HCT116 (cell line): ENCODE measurements at regions not wholly inside any gene's neighbourhood (a gene's known extent, or its start where the extent isn't known, plus 50 kb on each side); places are given as distances from the start of the nearest gene placed in this dataset.

Source experiments
- ATAC-seq: fragments of 200-7000 bp; cut with Tn5 transposase; 2 replicates; pipeline ENCODE4 v1.9.1; 2020; ENCODE audit warnings: mild to moderate bottlenecking, moderate library complexity
- BruUV-seq: library from RNA; stranded (reverse); fragments of 400-500 nt; replicated peaks from 2 replicates; lab custom pipeline; 2021; lab: Mats Ljungman, UMichigan
- CTCF ChIA-PET: fragments of 300-600 bp; sonication (Branson Sonifier 250); formaldehyde crosslinking; loops from one replicate; lab custom pipeline; 2021; ENCODE audit warnings: antibody characterized with exemption; lab: Charles Lee
- POLR2A ChIA-PET: fragments of 300-600, 350-600 bp; sonication (Branson Sonifier 250); formaldehyde crosslinking; loops from one replicate; lab custom pipeline; 2021; ENCODE audit warnings: antibody characterized with exemption; lab: Charles Lee
- RAD21 ChIA-PET, 2 experiments: fragments of 300-600 bp; sonication (Branson Sonifier 250); formaldehyde crosslinking; loops; one replicate each; lab custom pipeline; 2023; ENCODE audit warnings: low total read pairs in 2 of 2; ENCODE audit not compliant: uncharacterized antibody in 2 of 2, unreplicated experiment in 2 of 2, low non-redundant PET in 1 of 2; lab: Charles Lee
- DNase-seq: peaks from one replicate; pipeline ENCODE4 v3.0.0-alpha.2; 2010; ENCODE audit warnings: low read depth, low spot score
- H2AFZ ChIP-seq: fragments of 200-600 bp; shearing (Covaris generic), sonication (generic); 2 replicates; pipeline ENCODE4 v1.6.1; 2017; ENCODE audit warnings: low read depth, mixed run types, mixed read lengths, antibody characterized with exemption, low read length; ENCODE audit not compliant: poor library complexity, severe bottlenecking
- H3K27ac ChIP-seq: 2 replicates; pipeline ENCODE4 v1.5.1; 2012; ENCODE audit warnings: low read depth, low read length
- H3K27me3 ChIP-seq: fragments of 200-600 bp; sonication (generic); 2 replicates; pipeline ENCODE4 v1.6.1; 2016; ENCODE audit warnings: mixed run types, low read length, mixed read lengths; ENCODE audit not compliant: insufficient read depth
- H3K36me3 ChIP-seq, 2 experiments: fragments of 200-500 bp in 1 of 2; fragments of 200-600 bp in 1 of 2; sonication (Bioruptor generic) in 1 of 2; sonication (generic) in 1 of 2; 2 replicates each; pipeline versions ENCODE4 v1.5.1 to v1.6.1; 2014 to 2016; ENCODE audit warnings: low read length in 2 of 2, inconsistent platforms in 1 of 2, mixed read lengths in 1 of 2, mixed run types in 1 of 2; ENCODE audit not compliant: insufficient read depth in 2 of 2, control insufficient read depth in 1 of 2
- H3K4me1 ChIP-seq, 2 experiments: fragments of 200-600 bp in 1 of 2; sonication (generic) in 1 of 2; 2 replicates each; pipeline versions ENCODE4 v1.5.1 to v1.6.1; 2012 to 2017; ENCODE audit warnings: low read length in 2 of 2, inconsistent platforms in 1 of 2, mild to moderate bottlenecking in 1 of 2, mixed read lengths in 1 of 2, mixed run types in 1 of 2, moderate library complexity in 1 of 2; ENCODE audit not compliant: insufficient read depth in 2 of 2, control insufficient read depth in 1 of 2
- H3K4me2 ChIP-seq: fragments of 200-600 bp; sonication (generic); 2 replicates; pipeline ENCODE4 v1.6.1; 2017; ENCODE audit warnings: mixed run types, low read length, mixed read lengths
- H3K4me3 ChIP-seq, 2 experiments: fragments of 200-600 bp in 1 of 2; sonication (generic) in 1 of 2; replicated peaks in 1 of 2; 2 replicates each; pipeline ENCODE4 v1.5.1; 2011 to 2016; ENCODE audit warnings: low read length in 2 of 2, control low read depth in 1 of 2, low read depth in 1 of 2, mild to moderate bottlenecking in 1 of 2, mixed read lengths in 1 of 2, mixed run types in 1 of 2
- H3K79me2 ChIP-seq: fragments of 200-600 bp; sonication (generic); 2 replicates; pipeline ENCODE4 v1.6.1; 2017; ENCODE audit warnings: mild to moderate bottlenecking, mixed run types, low read length, moderate library complexity, mixed read lengths; ENCODE audit not compliant: insufficient read depth
- H3K9ac ChIP-seq: fragments of 200-600 bp; sonication (generic); 2 replicates; pipeline ENCODE4 v1.6.1; 2016; ENCODE audit warnings: low read length, mixed read lengths
- H3K9me2 ChIP-seq: fragments of 200-600 bp; sonication (generic), shearing (Covaris generic); 2 replicates; pipeline ENCODE4 v1.6.1; 2017; ENCODE audit warnings: mixed run types, mild to moderate bottlenecking, moderate library complexity; ENCODE audit not compliant: insufficient read depth
- H3K9me3 ChIP-seq, 2 experiments: fragments of 200-500 bp in 1 of 2; fragments of 200-600 bp in 1 of 2; sonication (Bioruptor generic) in 1 of 2; sonication (generic) in 1 of 2; 2 replicates each; pipeline ENCODE4 v1.6.1; 2014 to 2017; ENCODE audit warnings: low read length in 2 of 2, mixed read lengths in 2 of 2, inconsistent platforms in 1 of 2, low read depth in 1 of 2, mild to moderate bottlenecking in 1 of 2, mixed run types in 1 of 2, moderate library complexity in 1 of 2; ENCODE audit not compliant: control insufficient read depth in 1 of 2, insufficient read depth in 1 of 2
- H4K20me1 ChIP-seq: fragments of 200-600 bp; sonication (generic), shearing (Covaris generic); 2 replicates; pipeline ENCODE4 v1.6.1; 2017; ENCODE audit warnings: mixed run types, mild to moderate bottlenecking, moderate library complexity; ENCODE audit not compliant: insufficient read depth
- CEBPB ChIP-seq: IDR thresholded peaks from 2 replicates; pipeline ENCODE4 v1.6.1; 2012; ENCODE audit warnings: low read depth
- EGR1 ChIP-seq: IDR thresholded peaks from 2 replicates; pipeline ENCODE4 v1.6.1; 2012; ENCODE audit warnings: low read depth
- EZH2 ChIP-seq: fragments of 200-600 bp; sonication (generic); IDR thresholded peaks from 2 replicates; pipeline ENCODE4 v1.6.1; 2017; ENCODE audit warnings: antibody characterized with exemption, mixed run types
- FOSL1 ChIP-seq: IDR thresholded peaks from 2 replicates; pipeline ENCODE4 v1.6.1; 2012; ENCODE audit warnings: low read depth
- POLR2AphosphoS5 ChIP-seq: IDR thresholded peaks from 2 replicates; pipeline ENCODE4 v1.6.1; 2011; ENCODE audit warnings: mild to moderate bottlenecking, low read depth, low read length, moderate library complexity
- RAD21 ChIP-seq: IDR thresholded peaks from 2 replicates; pipeline ENCODE4 v1.6.1; 2012; ENCODE audit warnings: low read depth, mild to moderate bottlenecking
- SIN3A ChIP-seq: IDR thresholded peaks from 2 replicates; pipeline ENCODE4 v1.6.1; 2012; ENCODE audit warnings: low read depth
- YY1 ChIP-seq: IDR thresholded peaks from 2 replicates; pipeline ENCODE4 v1.6.1; 2011; ENCODE audit warnings: low read length, low read depth, moderate library complexity, mild to moderate bottlenecking; ENCODE audit not compliant: insufficient replicate concordance; ENCODE audit errors: extremely low read depth
- ZFX ChIP-seq: fragments of 450-650 bp; IDR thresholded peaks from 2 replicates; pipeline ENCODE4 v1.6.1; 2017
- ZNF274 ChIP-seq: fragments of 200-500 bp; sonication (Bioruptor generic); IDR thresholded peaks from 2 replicates; pipeline ENCODE4 v1.6.1; 2014; ENCODE audit warnings: mild to moderate bottlenecking, low read depth, low read length, inconsistent platforms
- intact Hi-C: fragments of 100-400 bp; cut with micrococcal nuclease; formaldehyde crosslinking; loops from 2 replicates; pipeline ENCODE4 v1.10.0; 2022
- TF ChIP-seq, protein P1 (sequence below): IDR thresholded peaks from 2 replicates; pipeline ENCODE4 v1.6.1; 2011; ENCODE audit warnings: mild to moderate bottlenecking, low read length, moderate library complexity; ENCODE audit not compliant: insufficient replicate concordance; ENCODE audit errors: extremely low read depth
- TF ChIP-seq, protein P2 (sequence below): IDR thresholded peaks from 2 replicates; pipeline ENCODE4 v1.6.1; 2012

DNA sequence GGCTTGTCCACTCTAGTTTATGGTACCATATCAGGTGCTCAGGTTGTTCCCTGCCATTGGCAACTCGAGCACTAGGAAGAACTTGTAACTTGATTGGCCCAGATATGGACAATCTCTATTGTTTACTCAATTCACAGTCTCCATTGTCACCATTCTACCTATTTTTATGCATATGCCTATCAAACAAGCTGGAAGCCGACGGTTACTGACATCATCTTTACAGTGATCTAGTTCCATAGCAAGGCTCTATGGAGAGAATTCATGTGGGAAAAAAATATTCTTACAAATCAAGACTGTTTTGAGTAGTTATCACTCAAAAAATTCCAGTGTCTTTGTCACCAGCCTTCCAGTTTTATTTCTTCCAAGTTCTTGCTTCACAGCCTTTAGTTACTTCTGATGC, 1006.2 kb upstream of the PRR20A start:
- ChIA-PET RAD21 (no interaction called here), CTCF (no interaction called here)
- BruUV-seq = no TSS peak
- no peak for TF ChIP-seq SIN3A
- TF ChIP-seq, all 23 proteins: peak for 0
- Histone ChIP-seq H4K20me1 (no peaks in the 10 kb centered on the region), H3K4me3 (no peak overlapping the region), H3K9ac (no peak overlapping the region), H3K9me3 (peaks cover 7 to 13% of the 10 kb centered on the region in 2 experiments; a peak in 2 of 4 replicates), H3K4me2 (no peak overlapping the region), H3K27me3 (no peaks in the 10 kb centered on the region), H3K79me2 (no peaks in the 10 kb centered on the region), H3K4me1 (no peaks in the 10 kb centered on the region), H3K27ac (no peak overlapping the region), H3K36me3 (no peaks in the 10 kb centered on the region), H3K9me2 (no peaks in the 10 kb centered on the region), H2AFZ (no peak overlapping the region)
- DNase-seq (no peak), ATAC-seq (no peak)
- POLR2A ChIA-PET = no interaction called here
- intact Hi-C loops = no loop called here

DNA sequence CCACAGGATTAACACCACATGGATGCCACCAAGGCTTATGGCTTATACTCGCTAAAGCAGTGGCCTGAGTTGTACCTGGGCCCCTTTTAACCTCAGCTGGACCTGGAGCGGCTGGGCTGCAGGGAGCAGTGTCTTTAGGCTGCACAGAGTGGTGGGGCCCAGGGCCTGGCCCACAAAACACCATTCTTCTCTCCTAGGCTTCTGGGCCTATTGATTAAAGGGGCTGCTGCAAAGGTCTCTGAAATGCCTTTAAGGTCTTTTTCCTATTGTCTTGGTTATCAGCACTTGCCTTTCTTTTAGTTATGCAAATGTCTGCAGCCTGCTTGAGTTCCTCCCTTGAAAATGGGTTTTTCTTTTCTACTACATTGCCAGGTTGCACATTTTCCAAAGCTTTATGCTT, 973.9 kb upstream of the PRR20A start:
- no TSS peak for BruUV-seq
- Histone ChIP-seq H3K36me3 (no peaks in the 10 kb centered on the region), H3K27ac (no peak overlapping the region), H4K20me1 (no peaks in the 10 kb centered on the region), H3K9me3 (peaks cover 11 to 21% of the 10 kb centered on the region in 2 experiments; a peak in 2 of 4 replicates), H3K9me2 (no peaks in the 10 kb centered on the region), H3K4me2 (no peak overlapping the region), H3K27me3 (no peaks in the 10 kb centered on the region), H3K4me1 (no peaks in the 10 kb centered on the region), H3K9ac (no peak overlapping the region), H3K4me3 (no peak overlapping the region), H2AFZ (no peak overlapping the region), H3K79me2 (no peaks in the 10 kb centered on the region)
- intact Hi-C loops = no loop called here
- TF ChIP-seq, protein P1, sequence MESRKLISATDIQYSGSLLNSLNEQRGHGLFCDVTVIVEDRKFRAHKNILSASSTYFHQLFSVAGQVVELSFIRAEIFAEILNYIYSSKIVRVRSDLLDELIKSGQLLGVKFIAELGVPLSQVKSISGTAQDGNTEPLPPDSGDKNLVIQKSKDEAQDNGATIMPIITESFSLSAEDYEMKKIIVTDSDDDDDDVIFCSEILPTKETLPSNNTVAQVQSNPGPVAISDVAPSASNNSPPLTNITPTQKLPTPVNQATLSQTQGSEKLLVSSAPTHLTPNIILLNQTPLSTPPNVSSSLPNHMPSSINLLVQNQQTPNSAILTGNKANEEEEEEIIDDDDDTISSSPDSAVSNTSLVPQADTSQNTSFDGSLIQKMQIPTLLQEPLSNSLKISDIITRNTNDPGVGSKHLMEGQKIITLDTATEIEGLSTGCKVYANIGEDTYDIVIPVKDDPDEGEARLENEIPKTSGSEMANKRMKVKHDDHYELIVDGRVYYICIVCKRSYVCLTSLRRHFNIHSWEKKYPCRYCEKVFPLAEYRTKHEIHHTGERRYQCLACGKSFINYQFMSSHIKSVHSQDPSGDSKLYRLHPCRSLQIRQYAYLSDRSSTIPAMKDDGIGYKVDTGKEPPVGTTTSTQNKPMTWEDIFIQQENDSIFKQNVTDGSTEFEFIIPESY = no peak
- TF ChIP-seq, protein P2, sequence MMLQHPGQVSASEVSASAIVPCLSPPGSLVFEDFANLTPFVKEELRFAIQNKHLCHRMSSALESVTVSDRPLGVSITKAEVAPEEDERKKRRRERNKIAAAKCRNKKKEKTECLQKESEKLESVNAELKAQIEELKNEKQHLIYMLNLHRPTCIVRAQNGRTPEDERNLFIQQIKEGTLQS = no peak
- no peak for TF ChIP-seq YY1
- no peak for TF ChIP-seq EZH2
- no peak for TF ChIP-seq FOSL1
- no peak for TF ChIP-seq ZNF274
- no peak for TF ChIP-seq SIN3A
- TF ChIP-seq CEBPB = no peak
- TF ChIP-seq EGR1 = no peak
- TF ChIP-seq ZFX = no peak
- no peak for TF ChIP-seq RAD21
- no peak for TF ChIP-seq POLR2AphosphoS5
- RAD21 ChIA-PET = no interaction called here
- DNase-seq (no peak), ATAC-seq (no peak)
- CTCF ChIA-PET = no interaction called here
- POLR2A ChIA-PET = no interaction called here
